GM19239 (cell line): ENCODE measurements at regions not wholly inside any gene's neighbourhood (a gene's known extent, or its start where the extent isn't known, plus 50 kb on each side); places are given as distances from the start of the nearest gene placed in this dataset.
"Not testable (repeated sequence)": the region's sequence is repeated elsewhere in the genome, so short reads cannot be mapped to it uniquely, and the experiment has no call there.

Experiments used
- DNase-seq: peaks from one replicate; pipeline ENCODE4 v3.0.0; 2011; ENCODE audit warnings: low spot score; ENCODE audit not compliant: insufficient read length
- FAIRE-seq: peaks from 2 replicates; lab custom pipeline; 2011; peaks lifted over from hg19 to GRCh38; lab: Jason Lieb, UNC

DNA sequence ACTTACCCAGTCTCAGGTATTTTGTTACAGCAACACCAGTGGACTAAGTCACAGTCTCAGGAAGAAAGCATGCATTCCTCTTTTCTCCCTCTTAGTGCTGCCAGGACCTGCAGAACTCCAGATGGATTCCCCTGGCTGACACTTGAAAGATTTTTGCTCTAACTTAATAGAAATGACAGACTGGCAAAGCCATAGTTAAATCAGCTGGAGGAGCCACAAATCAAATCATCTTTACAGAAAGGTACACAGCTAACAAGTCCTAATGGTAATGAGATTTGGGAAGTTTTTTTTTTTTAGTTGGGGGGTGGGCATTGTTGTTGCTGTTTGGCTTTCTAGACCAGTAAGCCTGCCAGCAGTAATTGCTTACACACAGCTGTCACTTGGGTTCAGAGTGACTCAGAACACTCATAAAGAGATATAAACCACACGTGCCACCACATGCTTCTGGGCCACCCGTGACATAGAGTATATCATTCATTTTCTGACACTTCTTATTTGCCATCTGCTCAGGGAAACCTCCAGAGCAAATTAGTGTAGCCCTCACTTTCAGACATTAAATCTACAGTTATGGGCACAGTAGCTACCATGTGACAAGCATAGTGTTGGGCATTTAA lies 72.4 kb downstream of the FH start:
- no peak for DNase-seq
- FAIRE-seq, result no peak

GRCh38 chr1:241444836-241445235 lies 74.7 kb downstream of the FH start:
- no peak for FAIRE-seq
- no peak for DNase-seq

DNA sequence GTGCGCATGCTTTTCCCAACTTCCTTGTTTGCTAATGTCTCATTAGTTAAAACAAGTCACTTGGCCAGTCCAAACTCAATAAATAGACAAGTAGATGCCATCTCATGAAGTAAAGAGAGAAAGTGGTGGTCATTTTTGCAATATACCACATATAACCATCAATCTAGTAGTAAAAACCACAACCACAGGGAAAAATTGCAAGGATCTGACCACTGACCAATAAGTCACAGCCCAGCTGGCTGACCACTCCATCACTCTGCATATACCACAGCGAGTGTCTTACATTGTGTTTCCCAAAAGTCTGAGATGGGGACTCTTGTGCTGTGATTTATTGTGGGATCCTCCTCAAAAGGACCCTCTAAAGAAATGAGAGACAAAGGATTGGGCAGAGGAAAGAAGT lies 76.0 kb downstream of the FH start:
- FAIRE-seq, result no peak
- no peak for DNase-seq

DNA sequence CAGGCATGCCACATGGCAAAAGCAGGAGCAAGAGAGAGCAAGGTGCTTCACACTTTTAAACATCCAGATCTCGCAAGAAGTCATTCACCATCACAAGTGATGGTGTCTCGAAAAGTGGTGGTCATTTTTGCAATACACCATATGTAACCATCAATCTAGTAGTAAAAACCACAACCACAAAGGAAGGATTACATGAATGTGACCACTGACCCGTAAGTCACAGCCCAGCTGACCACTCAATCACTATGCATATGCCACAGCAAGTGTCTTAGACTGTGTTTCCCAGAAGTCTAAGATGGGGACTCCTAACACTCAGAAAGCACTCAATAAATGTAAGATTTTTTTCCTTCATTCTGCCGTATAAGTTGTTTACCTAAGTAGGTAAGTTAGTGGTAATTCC lies 76.9 kb downstream of the FH start:
- FAIRE-seq (no peak), DNase-seq (no peak)

DNA sequence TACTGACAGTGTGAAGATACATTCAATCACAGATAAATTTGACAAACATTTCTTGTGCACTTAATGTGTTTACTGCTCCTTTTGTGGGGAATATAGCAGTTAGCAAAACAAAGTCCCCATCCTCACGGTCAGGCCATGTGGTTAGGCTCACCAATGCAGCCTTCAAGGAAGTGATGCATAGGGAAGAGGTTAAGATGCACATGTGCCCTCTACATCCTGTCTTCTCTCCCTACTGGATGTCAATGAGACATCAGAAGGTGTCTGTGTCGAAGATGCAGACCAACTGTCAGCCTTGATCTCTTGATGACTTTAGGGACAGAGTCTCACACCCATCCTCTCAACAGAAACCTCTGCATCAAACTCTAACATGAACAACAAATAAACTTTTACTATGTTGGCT lies 78.7 kb downstream of the FH start:
- FAIRE-seq (no peak), DNase-seq (no peak)

DNA sequence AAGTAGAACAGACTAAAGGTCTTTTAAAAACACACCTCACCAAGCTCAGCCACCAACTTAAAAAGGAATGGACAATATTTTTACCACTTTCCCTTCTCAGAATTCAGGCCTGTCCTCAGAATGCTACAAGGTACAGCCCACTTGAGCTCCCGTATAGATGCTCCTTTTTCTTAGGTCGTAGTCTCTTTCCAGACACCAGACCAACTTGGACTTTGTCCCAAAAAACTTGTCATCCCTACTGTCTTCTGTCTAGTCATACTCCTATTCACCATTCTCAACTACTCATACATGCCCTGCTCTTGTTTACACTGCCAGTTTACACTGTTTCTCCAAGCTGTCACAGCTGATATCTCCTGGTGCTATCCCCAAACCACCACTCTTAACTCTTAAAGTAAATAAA lies 80.9 kb downstream of the FH start:
- not testable (repeated sequence) for DNase-seq, FAIRE-seq

- DNase-seq, result no peak
- FAIRE-seq, result no peak
These were observed 75.2 kb upstream of the RGS7 start for GRCh38 chr1:241432241-241432640.

DNA sequence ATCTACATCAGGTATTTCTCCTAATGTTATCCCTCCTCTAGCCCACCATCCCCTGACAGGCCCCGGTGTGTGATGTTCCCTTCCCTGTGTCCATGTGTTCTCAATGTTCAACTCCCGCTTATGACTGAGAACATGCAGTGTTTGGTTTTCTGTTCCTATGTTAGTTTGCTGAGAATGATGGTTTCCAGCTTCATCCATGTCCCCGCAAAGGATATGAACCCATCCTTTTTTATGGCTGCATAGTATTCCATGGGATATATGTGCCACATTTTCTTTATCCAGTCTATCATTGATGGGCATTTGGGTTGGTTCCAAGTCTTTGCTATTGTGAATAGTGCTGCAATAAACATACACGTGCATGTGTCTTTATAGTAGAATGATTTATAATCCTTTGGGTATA lies 68.1 kb upstream of the RGS7 start:
- not testable (repeated sequence) for FAIRE-seq, DNase-seq

- no peak for DNase-seq
- no peak for FAIRE-seq
These were observed 67.5 kb upstream of the RGS7 start for GRCh38 chr1:241424480-241424971.

- DNase-seq (peak; percentile 6), FAIRE-seq (no peak)
These were observed 66.8 kb upstream of the RGS7 start for GRCh38 chr1:241423541-241424479.

GRCh38 chr1:241422470-241422869 lies 65.5 kb upstream of the RGS7 start:
- DNase-seq (no peak), FAIRE-seq (no peak)

DNA sequence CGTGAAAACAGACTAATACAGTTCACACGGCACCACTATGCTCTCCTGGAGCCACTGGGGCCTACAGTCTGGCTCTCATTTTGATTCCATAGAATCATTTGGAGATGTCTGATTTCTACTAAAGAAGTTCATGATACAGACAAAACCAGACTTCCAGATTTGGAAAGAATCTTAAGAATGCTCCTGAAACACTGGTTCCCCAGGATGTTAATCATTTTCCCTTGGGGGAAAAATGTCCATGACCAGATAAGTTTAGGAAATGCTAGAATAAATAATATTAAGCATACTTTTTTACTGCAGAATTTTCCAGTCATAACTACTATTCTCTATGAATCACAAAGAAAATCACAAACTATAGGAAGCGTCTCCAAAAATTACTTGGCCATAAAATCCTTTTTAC lies 63.0 kb upstream of the RGS7 start:
- FAIRE-seq, result no peak
- DNase-seq, result no peak

GRCh38 chr1:241417258-241417657 lies 60.3 kb upstream of the RGS7 start:
- DNase-seq (no peak), FAIRE-seq (no peak)

DNA sequence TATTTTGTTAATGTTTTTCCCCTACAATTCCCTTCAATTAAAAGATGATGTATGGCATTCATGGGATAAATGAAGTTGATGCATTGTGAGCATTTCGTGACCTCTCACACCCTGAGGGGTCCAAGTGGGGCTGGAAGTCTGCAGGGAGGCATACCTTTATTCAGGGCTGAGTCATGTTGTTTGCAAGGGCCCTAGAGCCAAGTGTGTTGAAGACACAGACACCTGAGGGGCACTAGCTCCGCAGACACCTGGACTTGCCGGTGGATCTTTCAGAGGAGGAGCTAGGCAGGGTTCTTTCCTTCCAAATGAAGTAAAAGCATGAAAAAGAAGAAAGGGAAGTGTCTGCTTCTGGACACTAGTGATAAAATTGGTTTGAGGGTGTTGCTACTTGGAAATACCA lies 57.0 kb upstream of the RGS7 start:
- DNase-seq (no peak), FAIRE-seq (no peak)

DNA sequence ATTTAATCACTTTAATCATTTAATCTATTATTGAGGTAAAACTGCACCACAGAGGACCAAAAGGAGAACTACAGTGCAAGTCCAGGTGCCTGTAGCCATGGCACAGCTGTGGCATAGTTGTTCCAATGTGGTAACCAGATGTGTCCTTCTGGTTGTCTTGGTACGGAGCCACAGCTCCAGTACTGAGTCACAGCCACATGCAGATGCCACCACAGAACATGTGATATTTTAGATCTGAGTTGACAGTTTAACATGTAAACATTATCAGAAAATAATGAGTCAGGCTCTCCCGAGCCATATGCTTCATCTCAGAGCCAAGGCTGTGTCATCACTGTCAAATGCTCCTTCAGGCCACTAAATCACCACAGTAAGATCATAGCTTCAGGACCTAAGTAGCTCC lies 56.4 kb upstream of the RGS7 start:
- DNase-seq (no peak), FAIRE-seq (no peak)

- FAIRE-seq (no peak), DNase-seq (no peak)
These were observed 55.6 kb upstream of the RGS7 start for GRCh38 chr1:241412646-241413045.

DNA sequence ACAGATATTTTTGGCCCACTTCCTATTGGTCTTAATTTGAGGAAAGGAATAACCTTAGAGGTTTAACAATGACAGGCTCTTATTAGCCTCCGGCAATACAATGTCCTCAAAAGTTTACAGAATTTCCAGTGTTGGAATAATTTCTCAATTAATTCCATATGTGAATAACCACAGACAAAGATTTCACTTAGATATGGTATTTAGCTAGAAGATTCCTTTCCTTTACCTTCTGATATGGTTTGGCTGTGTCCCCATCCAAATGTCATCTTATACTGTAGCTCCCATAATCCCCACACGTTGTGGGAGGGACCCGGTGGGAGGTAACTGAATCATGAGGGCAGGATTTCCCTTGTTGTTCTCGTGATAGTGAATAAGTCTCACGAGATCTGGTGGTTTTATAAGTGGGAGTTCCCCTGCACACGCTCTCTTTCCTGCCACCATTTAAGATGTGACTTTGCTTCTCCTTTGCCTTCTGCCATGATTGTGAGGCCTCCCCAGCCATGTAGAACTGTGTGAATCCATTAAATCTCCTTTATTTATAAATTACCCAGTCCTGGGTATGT lies 54.9 kb upstream of the RGS7 start:
- no peak for DNase-seq

DNA sequence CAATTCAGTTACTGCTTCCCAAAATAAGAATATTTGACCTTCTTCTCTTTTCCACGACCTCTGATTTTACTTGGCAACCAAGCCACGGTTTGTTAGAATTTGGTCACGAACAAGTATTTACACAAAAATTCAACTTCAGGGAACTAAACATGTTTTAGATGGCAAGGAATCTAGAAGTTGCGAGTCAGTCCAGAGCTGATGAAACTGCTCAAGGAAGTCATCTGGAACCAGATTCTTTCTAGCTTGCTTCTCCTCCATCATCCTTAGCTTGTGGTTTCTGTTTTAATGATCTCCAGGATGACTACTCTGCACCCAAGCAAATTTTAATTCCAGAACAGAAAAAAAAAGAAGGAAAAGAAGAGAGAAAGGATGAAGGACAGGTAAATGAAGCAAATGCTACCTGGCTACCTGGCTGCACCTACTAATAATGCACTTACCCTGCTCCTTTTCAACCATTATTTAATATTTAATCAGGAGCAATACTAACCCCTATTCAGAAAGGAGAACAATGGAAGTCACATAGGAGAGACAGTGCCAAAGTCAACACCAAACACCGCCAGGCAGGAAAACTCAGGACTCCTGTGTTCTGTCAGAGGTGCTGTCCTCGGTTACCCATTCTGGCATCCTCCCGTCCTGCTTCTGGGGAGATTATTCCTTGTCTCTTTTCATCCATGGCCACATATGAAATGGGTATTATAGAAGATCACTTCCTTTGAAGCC lies 54.2 kb upstream of the RGS7 start:
- FAIRE-seq (no peak), DNase-seq (no peak)

More for the DNA sequence above, 54.9 kb upstream of the RGS7 start:
- no peak for FAIRE-seq

- no peak for DNase-seq
- FAIRE-seq, result no peak
These were observed 51.2 kb upstream of the RGS7 start for GRCh38 chr1:241408170-241408569.
